Keratinocyte (primary cell): ENCODE measurements at regions not wholly inside any gene's neighbourhood (a gene's known extent, or its start where the extent isn't known, plus 50 kb on each side); places are given as distances from the start of the nearest gene placed in this dataset.

ENCODE experiments used
- DNase-seq: peaks from one replicate; pipeline ENCODE4 v3.0.0-alpha.2; 2011; ENCODE audit warnings: low read depth, missing footprints, low spot score
- FAIRE-seq: peaks from 2 replicates; lab custom pipeline; 2011; peaks lifted over from hg19 to GRCh38; lab: Jason Lieb, UNC
- H2AFZ ChIP-seq: 2 replicates; pipeline ENCODE4 v1.6.0; 2012; ENCODE audit warnings: low read length, control low read depth, inconsistent platforms; ENCODE audit not compliant: control insufficient read depth
- H3K27ac ChIP-seq: 2 replicates; pipeline ENCODE4 v1.5.1; 2011; ENCODE audit warnings: low read length; ENCODE audit not compliant: control insufficient read depth, insufficient read depth
- H3K27me3 ChIP-seq: 3 replicates; pipeline ENCODE4 v1.6.0; 2011; ENCODE audit warnings: low read length; ENCODE audit not compliant: control insufficient read depth, insufficient read depth; ENCODE audit errors: extremely low read depth
- H3K36me3 ChIP-seq, 2 experiments: 2 replicates in 1 of 2; 3 replicates in 1 of 2; pipeline ENCODE4 v1.5.1; 2011; ENCODE audit warnings: low read length in 2 of 2, mild to moderate bottlenecking in 1 of 2; ENCODE audit not compliant: control insufficient read depth in 2 of 2, insufficient read depth in 2 of 2; ENCODE audit errors: extremely low read depth in 1 of 2
- H3K4me1 ChIP-seq: 3 replicates; pipeline ENCODE4 v1.5.1; 2011; ENCODE audit warnings: low read length; ENCODE audit not compliant: control insufficient read depth, insufficient read depth; ENCODE audit errors: extremely low read depth
- H3K4me2 ChIP-seq: 3 replicates; pipeline ENCODE4 v1.6.0; 2011; ENCODE audit warnings: low read depth, low read length; ENCODE audit not compliant: control insufficient read depth, insufficient read depth; ENCODE audit errors: extremely low read depth
- H3K4me3 ChIP-seq, 3 experiments: fragments of 200-600 bp in 1 of 3; sonication (generic) in 1 of 3; 2 replicates in 2 of 3; 3 replicates in 1 of 3; pipeline ENCODE4 v1.5.1; 2011 to 2016; ENCODE audit warnings: low read length in 3 of 3, mild to moderate bottlenecking in 3 of 3, control low read depth in 2 of 3, inconsistent platforms in 1 of 3, low read depth in 1 of 3, mixed read lengths in 1 of 3, mixed run types in 1 of 3, moderate library complexity in 1 of 3; ENCODE audit not compliant: control insufficient read depth in 2 of 3, insufficient read depth in 2 of 3; ENCODE audit errors: extremely low read depth in 1 of 3
- H3K79me2 ChIP-seq: 2 replicates; pipeline ENCODE4 v1.6.0; 2012; ENCODE audit warnings: low read length; ENCODE audit not compliant: control insufficient read depth, insufficient read depth
- H3K9ac ChIP-seq: 3 replicates; pipeline ENCODE4 v1.6.0; 2011; ENCODE audit warnings: low read length; ENCODE audit not compliant: control insufficient read depth, insufficient read depth; ENCODE audit errors: extremely low read depth
- H3K9me1 ChIP-seq: 3 replicates; pipeline ENCODE4 v1.6.0; 2011; ENCODE audit warnings: low read length; ENCODE audit not compliant: control insufficient read depth, insufficient read depth; ENCODE audit errors: extremely low read depth
- H3K9me3 ChIP-seq: 2 replicates; pipeline ENCODE4 v1.5.1; 2012; ENCODE audit warnings: low read depth, low read length; ENCODE audit not compliant: control insufficient read depth
- H4K20me1 ChIP-seq: 3 replicates; pipeline ENCODE4 v1.6.0; 2011; ENCODE audit warnings: low read length; ENCODE audit not compliant: control insufficient read depth, insufficient read depth; ENCODE audit errors: extremely low read depth
- EZH2 ChIP-seq: IDR thresholded peaks from one replicate; pipeline ENCODE4 v1.6.1; 2012; ENCODE audit warnings: inconsistent platforms, mild to moderate bottlenecking, low read length, moderate library complexity
- dilution Hi-C: fragments of 300-500 bp; cut with MboI; formaldehyde crosslinking; loops from one replicate; pipeline ENCODE4 v1.7.0; 2020; ENCODE audit warnings: low sequenced_read_pairs; ENCODE audit not compliant: extremely low pct_ligation_motif_present
- TF ChIP-seq, protein P1 (sequence below), 3 experiments: IDR thresholded peaks in 1 of 3; conservative IDR thresholded peaks in 1 of 3; optimal IDR thresholded peaks in 1 of 3; 2 replicates in 2 of 3; 3 replicates in 1 of 3; pipeline versions ENCODE3 to v1.5.1; 2011; ENCODE audit warnings: low read length in 3 of 3, mild to moderate bottlenecking in 3 of 3, moderate library complexity in 2 of 3, control low read depth in 1 of 3, inconsistent platforms in 1 of 3; ENCODE audit not compliant: insufficient read depth in 2 of 3; ENCODE audit errors: extremely low read depth in 1 of 3

GRCh38 chr1:193931356-193931755 is 744.9 kb upstream of the B3GALT2 start:
- no peak overlapping the region for H3K9ac ChIP-seq
- no peaks in the 10 kb centered on the region for H3K9me1 ChIP-seq
- H2AFZ ChIP-seq, result no peak overlapping the region
- H3K4me1 ChIP-seq, result no peaks in the 10 kb centered on the region
- no peaks in the 10 kb centered on the region for H4K20me1 ChIP-seq
- H3K79me2 ChIP-seq, result no peaks in the 10 kb centered on the region
- H3K4me3 ChIP-seq, result no peak overlapping the region
- H3K4me2 ChIP-seq, result no peak overlapping the region
- no peaks in the 10 kb centered on the region for H3K9me3 ChIP-seq
- FAIRE-seq (no peak), DNase-seq (no peak)
- TF ChIP-seq, protein P1, sequence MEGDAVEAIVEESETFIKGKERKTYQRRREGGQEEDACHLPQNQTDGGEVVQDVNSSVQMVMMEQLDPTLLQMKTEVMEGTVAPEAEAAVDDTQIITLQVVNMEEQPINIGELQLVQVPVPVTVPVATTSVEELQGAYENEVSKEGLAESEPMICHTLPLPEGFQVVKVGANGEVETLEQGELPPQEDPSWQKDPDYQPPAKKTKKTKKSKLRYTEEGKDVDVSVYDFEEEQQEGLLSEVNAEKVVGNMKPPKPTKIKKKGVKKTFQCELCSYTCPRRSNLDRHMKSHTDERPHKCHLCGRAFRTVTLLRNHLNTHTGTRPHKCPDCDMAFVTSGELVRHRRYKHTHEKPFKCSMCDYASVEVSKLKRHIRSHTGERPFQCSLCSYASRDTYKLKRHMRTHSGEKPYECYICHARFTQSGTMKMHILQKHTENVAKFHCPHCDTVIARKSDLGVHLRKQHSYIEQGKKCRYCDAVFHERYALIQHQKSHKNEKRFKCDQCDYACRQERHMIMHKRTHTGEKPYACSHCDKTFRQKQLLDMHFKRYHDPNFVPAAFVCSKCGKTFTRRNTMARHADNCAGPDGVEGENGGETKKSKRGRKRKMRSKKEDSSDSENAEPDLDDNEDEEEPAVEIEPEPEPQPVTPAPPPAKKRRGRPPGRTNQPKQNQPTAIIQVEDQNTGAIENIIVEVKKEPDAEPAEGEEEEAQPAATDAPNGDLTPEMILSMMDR (optimal IDR thresholded peaks at IDR 0.05 in 1 of 3, IDR thresholded peaks at IDR 0.05 in 1 of 3, conservative IDR thresholded peaks at IDR 0.05 in 1 of 3; ENCODE audit: extremely low read depth in 1 of 3, insufficient read depth in 2 of 3, low read length in 3 of 3), result no peak
- no peak for TF ChIP-seq EZH2
- H3K36me3 ChIP-seq, result no peaks in the 10 kb centered on the region
- no peak overlapping the region for H3K27ac ChIP-seq
- H3K27me3 ChIP-seq, result no peaks in the 10 kb centered on the region
- dilution Hi-C loops, result no loop called here

- TF ChIP-seq EZH2, result no peak
- TF ChIP-seq, protein P1 (optimal IDR thresholded peaks at IDR 0.05 in 1 of 3, IDR thresholded peaks at IDR 0.05 in 1 of 3, conservative IDR thresholded peaks at IDR 0.05 in 1 of 3; ENCODE audit: extremely low read depth in 1 of 3, insufficient read depth in 2 of 3, low read length in 3 of 3), result no peak
- dilution Hi-C loops, result no loop called here
- H3K9me3 ChIP-seq, result no peaks in the 10 kb centered on the region
- DNase-seq (no peak), FAIRE-seq (no peak)
- H2AFZ ChIP-seq, result no peak overlapping the region
- no peak overlapping the region for H3K4me2 ChIP-seq
- H3K36me3 ChIP-seq, result no peaks in the 10 kb centered on the region
- H3K27ac ChIP-seq, result no peak overlapping the region
- H3K4me1 ChIP-seq, result no peaks in the 10 kb centered on the region
- no peak overlapping the region for H3K4me3 ChIP-seq
- no peak overlapping the region for H3K9ac ChIP-seq
- no peaks in the 10 kb centered on the region for H3K27me3 ChIP-seq
- no peaks in the 10 kb centered on the region for H4K20me1 ChIP-seq
- H3K9me1 ChIP-seq, result no peaks in the 10 kb centered on the region
- no peaks in the 10 kb centered on the region for H3K79me2 ChIP-seq
These were observed 743.1 kb upstream of the B3GALT2 start for GRCh38 chr1:193929374-193930033.
